PC-3 (cell line): ENCODE measurements at regions not wholly inside any gene's neighbourhood (a gene's known extent, or its start where the extent isn't known, plus 50 kb on each side); places are given as distances from the start of the nearest gene placed in this dataset.
A peak's percentile ranks its signal among the peaks of the same experiment; 100 is the strongest.
"Not testable (repeated sequence)": the region's sequence is repeated elsewhere in the genome, so short reads cannot be mapped to it uniquely, and the experiment has no call there.

ENCODE experiments used
- ATAC-seq: fragments of 200-7000 bp; cut with Tn5 transposase; 2 replicates; pipeline ENCODE4 v1.9.1; 2020; ENCODE audit warnings: mild to moderate bottlenecking, moderate library complexity
- BruUV-seq: library from RNA; stranded (reverse); fragments of 400-500 nt; replicated peaks from 2 replicates; lab custom pipeline; 2021; lab: Mats Ljungman, UMichigan
- CTCF ChIA-PET: fragments of 300-600 bp; sonication (Branson Sonifier 250); formaldehyde crosslinking; loops from one replicate; lab custom pipeline; 2022; ENCODE audit warnings: antibody characterized with exemption; lab: Charles Lee
- POLR2A ChIA-PET: fragments of 300-600 bp; sonication (Branson Sonifier 250); formaldehyde crosslinking; loops from one replicate; lab custom pipeline; 2022; ENCODE audit warnings: antibody characterized with exemption; ENCODE audit not compliant: unreplicated experiment; lab: Charles Lee
- DNase-seq: peaks from one replicate; pipeline ENCODE4 v3.0.0-alpha.2; 2015
- H2AFZ ChIP-seq: fragments of 300-600 bp; sonication (generic); 2 replicates; pipeline ENCODE4 v1.6.0; 2016; ENCODE audit warnings: antibody characterized with exemption, low read length
- H3F3A ChIP-seq: fragments of 300-600 bp; sonication (generic); one replicate; pipeline ENCODE4 v1.6.0; 2017; ENCODE audit warnings: antibody characterized with exemption, low read length, control low read depth, mild to moderate bottlenecking; ENCODE audit not compliant: unreplicated experiment
- H3K27ac ChIP-seq: fragments of 300-600 bp; sonication (generic); 2 replicates; pipeline ENCODE4 v1.5.1; 2016; ENCODE audit warnings: mild to moderate bottlenecking, low read length
- H3K27me3 ChIP-seq: fragments of 300-600 bp; sonication (generic); 2 replicates; pipeline ENCODE4 v1.6.1; 2016; ENCODE audit warnings: low read length, mixed read lengths
- H3K36me3 ChIP-seq: fragments of 300-600 bp; sonication (generic); 2 replicates; pipeline ENCODE4 v1.6.1; 2016; ENCODE audit warnings: low read depth, mixed run types, low read length, mixed read lengths
- H3K4me1 ChIP-seq: fragments of 300-600 bp; sonication (generic); 2 replicates; pipeline ENCODE4 v1.5.1; 2016; ENCODE audit warnings: low read length; ENCODE audit not compliant: insufficient read depth
- H3K4me2 ChIP-seq: fragments of 300-600 bp; sonication (generic); 2 replicates; pipeline ENCODE4 v1.6.0; 2016; ENCODE audit warnings: low read length
- H3K4me3 ChIP-seq: fragments of 300-600 bp; sonication (generic); 2 replicates; pipeline ENCODE4 v1.5.1; 2016; ENCODE audit warnings: mild to moderate bottlenecking, low read length, mixed read lengths
- H3K79me2 ChIP-seq: fragments of 300-600 bp; sonication (generic); 2 replicates; pipeline ENCODE4 v1.6.1; 2017; ENCODE audit warnings: low read length, mixed read lengths
- H3K9ac ChIP-seq: fragments of 300-600 bp; sonication (generic); 2 replicates; pipeline ENCODE4 v1.6.0; 2016; ENCODE audit warnings: mild to moderate bottlenecking, low read length
- H3K9me2 ChIP-seq: fragments of 300-600 bp; sonication (generic); replicated peaks from 2 replicates; pipeline ENCODE4 v1.6.1; 2016; ENCODE audit warnings: mixed run types, low read length, mixed read lengths
- H3K9me3 ChIP-seq: fragments of 300-600 bp; sonication (generic); 2 replicates; pipeline ENCODE4 v1.6.1; 2016; ENCODE audit warnings: low read length, mixed read lengths
- H4K20me1 ChIP-seq: fragments of 300-600 bp; sonication (generic); 2 replicates; pipeline ENCODE4 v1.6.1; 2016; ENCODE audit warnings: low read length, mixed read lengths
- CTCF ChIP-seq: fragments of 300-600 bp; sonication (generic); conservative IDR thresholded peaks from 2 replicates; pipeline ENCODE4 v1.5.1; 2017; ENCODE audit warnings: antibody characterized with exemption, low read depth, mild to moderate bottlenecking, low read length
- EZH2 ChIP-seq: fragments of 300-600 bp; sonication (generic); IDR thresholded peaks from one replicate; pipeline ENCODE4 v1.6.1; 2017; ENCODE audit warnings: antibody characterized with exemption, mild to moderate bottlenecking, low read length; ENCODE audit not compliant: unreplicated experiment
- EZH2phosphoT487 ChIP-seq: fragments of 300-600 bp; sonication (generic); IDR thresholded peaks from 2 replicates; pipeline ENCODE4 v1.6.1; 2018; ENCODE audit warnings: mild to moderate bottlenecking, antibody characterized with exemption, low read length, borderline replicate concordance
- intact Hi-C: fragments of 100-400 bp; cut with micrococcal nuclease; formaldehyde crosslinking; loops from 2 replicates; pipeline ENCODE4 v1.9.0; 2023

GRCh38 chr18:34947711-34948125 lies 93.5 kb upstream of the MAPRE2 start:
- Histone ChIP-seq H4K20me1 (no peaks in the 10 kb centered on the region), H3K9ac (no peak overlapping the region), H3K4me3 (no peak overlapping the region), H2AFZ (no peak overlapping the region), H3K4me1 (peaks cover 9% of the 10 kb centered on the region; the same call in 1 of the 2 replicates), H3K36me3 (no peaks in the 10 kb centered on the region), H3K27me3 (no peaks in the 10 kb centered on the region), H3K79me2 (no peaks in the 10 kb centered on the region), H3K9me2 (no peaks in the 10 kb centered on the region), H3K4me2 (no peak overlapping the region), H3K27ac (no peak overlapping the region), H3K9me3 (no peaks in the 10 kb centered on the region), H3F3A (no peaks in the 10 kb centered on the region)
- BruUV-seq, result no TSS peak
- ChIA-PET POLR2A (no interaction called here), CTCF (interaction anchor here (0.6 kb wide), 1 partner anchor 196 kb away, joined by 4 read pairs; no protein-coding TSS in a partner anchor)
- DNase-seq (peak; percentile 48), ATAC-seq (peak; percentile 89)
- TF ChIP-seq CTCF (no peak), EZH2 (no peak), EZH2phosphoT487 (no peak)
- intact Hi-C loops, result no loop called here

- Histone ChIP-seq H4K20me1 (no peaks in the 10 kb centered on the region), H3K79me2 (no peaks in the 10 kb centered on the region), H3K9me2 (no peaks in the 10 kb centered on the region), H3K27me3 (no peaks in the 10 kb centered on the region), H2AFZ (no peak overlapping the region), H3K4me1 (peaks cover 14% of the 10 kb centered on the region), H3K9ac (no peak overlapping the region), H3K27ac (no peak overlapping the region), H3K4me3 (no peak overlapping the region), H3K4me2 (no peak overlapping the region), H3K9me3 (no peaks in the 10 kb centered on the region), H3K36me3 (no peaks in the 10 kb centered on the region), H3F3A (no peaks in the 10 kb centered on the region)
- ChIA-PET POLR2A (no interaction called here), CTCF (no interaction called here)
- no peak for TF ChIP-seq CTCF
- no peak for TF ChIP-seq EZH2
- no peak for TF ChIP-seq EZH2phosphoT487
- intact Hi-C loops, result no loop called here
- no TSS peak for BruUV-seq
- ATAC-seq (no peak), DNase-seq (no peak)
Measured at GRCh38 chr18:34951625-34952379, 89.4 kb upstream of the MAPRE2 start.

GRCh38 chr18:34953212-34953611 lies 88.0 kb upstream of the MAPRE2 start:
- Histone ChIP-seq H2AFZ (no peak overlapping the region), H3K9me3 (no peaks in the 10 kb centered on the region), H3K27me3 (no peaks in the 10 kb centered on the region), H3K9ac (no peak overlapping the region), H3K4me1 (peaks cover 8% of the 10 kb centered on the region; the same call in 1 of the 2 replicates), H3K36me3 (no peaks in the 10 kb centered on the region), H3K27ac (no peak overlapping the region), H3K4me2 (no peak overlapping the region), H4K20me1 (no peaks in the 10 kb centered on the region), H3F3A (no peaks in the 10 kb centered on the region), H3K9me2 (no peaks in the 10 kb centered on the region), H3K79me2 (no peaks in the 10 kb centered on the region), H3K4me3 (no peak overlapping the region)
- TF ChIP-seq EZH2, result no peak
- no peak for TF ChIP-seq EZH2phosphoT487
- no peak for TF ChIP-seq CTCF
- no TSS peak for BruUV-seq
- POLR2A ChIA-PET, result no interaction called here
- CTCF ChIA-PET, result no interaction called here
- ATAC-seq (no peak), DNase-seq (no peak)
- intact Hi-C loops, result no loop called here

GRCh38 chr18:34955494-34955893 lies 85.7 kb upstream of the MAPRE2 start:
- H3K27me3 ChIP-seq, H3K9me3 ChIP-seq, intact Hi-C loops, H3K4me2 ChIP-seq, H3F3A ChIP-seq, H3K79me2 ChIP-seq, ATAC-seq, H3K4me3 ChIP-seq, H2AFZ ChIP-seq, DNase-seq, POLR2A ChIA-PET, H3K9ac ChIP-seq, H3K4me1 ChIP-seq, BruUV-seq, H3K36me3 ChIP-seq, H3K27ac ChIP-seq, CTCF ChIA-PET, H4K20me1 ChIP-seq, H3K9me2 ChIP-seq: not testable (repeated sequence)
